OCI-LY1 (cell line): ENCODE measurements at regions not wholly inside any gene's neighbourhood (a gene's known extent, or its start where the extent isn't known, plus 50 kb on each side); places are given as distances from the start of the nearest gene placed in this dataset.

ENCODE experiments used
- H2AFZ ChIP-seq: fragments of 200-600 bp; sonication (generic), shearing (Covaris generic); 2 replicates; pipeline ENCODE4 v1.6.0; 2014; ENCODE audit warnings: antibody characterized with exemption, mild to moderate bottlenecking, low read length
- H3F3A ChIP-seq: fragments of 200-600 bp; sonication (generic), shearing (Covaris generic); 2 replicates; pipeline ENCODE4 v1.6.0; 2014; ENCODE audit warnings: mild to moderate bottlenecking, antibody characterized with exemption, low read length, moderate library complexity; ENCODE audit not compliant: insufficient read depth
- H3K27ac ChIP-seq: fragments of 200-600 bp; sonication (generic); 2 replicates; pipeline ENCODE4 v1.5.1; 2014; ENCODE audit warnings: low read length, mixed run types, mild to moderate bottlenecking, low read depth; ENCODE audit not compliant: poor library complexity, severe bottlenecking
- H3K27me3 ChIP-seq: fragments of 200-600 bp; sonication (generic); 2 replicates; pipeline ENCODE4 v1.6.0; 2014; ENCODE audit warnings: antibody characterized with exemption, mild to moderate bottlenecking, low read length, moderate library complexity; ENCODE audit not compliant: insufficient read depth
- H3K36me3 ChIP-seq: fragments of 200-600 bp; sonication (generic); 2 replicates; pipeline ENCODE4 v1.6.1; 2014; ENCODE audit warnings: mild to moderate bottlenecking, antibody characterized with exemption, low read length, moderate library complexity, mixed read lengths; ENCODE audit not compliant: insufficient read depth
- H3K4me1 ChIP-seq: fragments of 200-600 bp; sonication (generic); 2 replicates; pipeline ENCODE4 v1.5.1; 2014; ENCODE audit warnings: mild to moderate bottlenecking, low read length, moderate library complexity; ENCODE audit not compliant: insufficient read depth, severe bottlenecking
- H3K4me2 ChIP-seq: fragments of 200-600 bp; sonication (generic), shearing (Covaris generic); 2 replicates; pipeline ENCODE4 v1.6.1; 2014; ENCODE audit warnings: low read length
- H3K4me3 ChIP-seq: fragments of 200-600 bp; sonication (generic); 2 replicates; pipeline ENCODE4 v1.5.1; 2014; ENCODE audit warnings: low read length, low read depth, mild to moderate bottlenecking, mixed read lengths; ENCODE audit not compliant: poor library complexity, severe bottlenecking
- H3K79me2 ChIP-seq: fragments of 200-600 bp; shearing (Covaris generic); 2 replicates; pipeline ENCODE4 v1.6.1; 2016; ENCODE audit warnings: mixed run types, low read length, mixed read lengths; ENCODE audit not compliant: insufficient read depth
- H3K9ac ChIP-seq: fragments of 200-600 bp; sonication (generic), shearing (Covaris generic); 2 replicates; pipeline ENCODE4 v1.6.1; 2014; ENCODE audit warnings: mild to moderate bottlenecking, low read length, mixed read lengths
- H3K9me2 ChIP-seq: fragments of 200-600 bp; sonication (generic), shearing (Covaris generic); 2 replicates; pipeline ENCODE4 v1.6.1; 2014; ENCODE audit warnings: low read depth, mild to moderate bottlenecking, low read length, mixed read lengths
- H3K9me3 ChIP-seq: fragments of 200-600 bp; shearing (Covaris generic); 2 replicates; pipeline ENCODE4 v1.6.1; 2014; ENCODE audit warnings: low read length, mixed read lengths
- H4K20me1 ChIP-seq: fragments of 200-600 bp; sonication (generic), shearing (Covaris generic); 2 replicates; pipeline ENCODE4 v1.6.0; 2016; ENCODE audit warnings: mild to moderate bottlenecking, low read length; ENCODE audit not compliant: insufficient read depth
- EZH2 ChIP-seq: fragments of 200-600 bp; sonication (generic), shearing (Covaris generic); IDR thresholded peaks from 2 replicates; pipeline ENCODE4 v1.8.0; 2017; ENCODE audit warnings: borderline replicate concordance, mixed run types, mild to moderate bottlenecking, antibody characterized with exemption, low read length, moderate library complexity, mixed read lengths
- TF ChIP-seq, protein P1 (sequence below): fragments of 200-600 bp; sonication (generic), shearing (Covaris generic); IDR thresholded peaks from 2 replicates; pipeline ENCODE4 v1.5.1; 2017; ENCODE audit warnings: mild to moderate bottlenecking, antibody characterized with exemption, low read length, moderate library complexity, mixed read lengths

DNA sequence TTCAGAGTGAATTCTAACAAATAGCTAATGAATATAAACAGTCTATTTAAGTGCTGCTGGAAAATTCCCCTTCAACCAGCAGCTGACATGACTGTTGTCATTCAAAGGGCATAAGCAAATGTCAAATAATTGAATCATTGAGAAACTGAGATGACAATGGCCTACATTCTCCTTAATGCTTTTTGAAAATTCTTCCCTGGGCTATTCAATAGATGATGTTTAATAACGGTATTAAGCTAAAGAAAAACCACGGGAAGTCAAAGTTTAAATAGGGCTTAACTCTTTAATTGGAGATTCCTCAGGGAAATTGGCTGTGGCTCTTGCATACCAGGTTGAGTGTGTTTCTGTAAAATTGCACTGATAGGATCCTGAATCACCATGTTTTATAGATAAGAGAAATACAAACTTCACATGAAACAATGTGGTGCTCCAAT, 77.0 kb downstream of the ARL4A start:
- no peak overlapping the region for H2AFZ ChIP-seq
- H3K9me2 ChIP-seq, result no peaks in the 10 kb centered on the region

DNA sequence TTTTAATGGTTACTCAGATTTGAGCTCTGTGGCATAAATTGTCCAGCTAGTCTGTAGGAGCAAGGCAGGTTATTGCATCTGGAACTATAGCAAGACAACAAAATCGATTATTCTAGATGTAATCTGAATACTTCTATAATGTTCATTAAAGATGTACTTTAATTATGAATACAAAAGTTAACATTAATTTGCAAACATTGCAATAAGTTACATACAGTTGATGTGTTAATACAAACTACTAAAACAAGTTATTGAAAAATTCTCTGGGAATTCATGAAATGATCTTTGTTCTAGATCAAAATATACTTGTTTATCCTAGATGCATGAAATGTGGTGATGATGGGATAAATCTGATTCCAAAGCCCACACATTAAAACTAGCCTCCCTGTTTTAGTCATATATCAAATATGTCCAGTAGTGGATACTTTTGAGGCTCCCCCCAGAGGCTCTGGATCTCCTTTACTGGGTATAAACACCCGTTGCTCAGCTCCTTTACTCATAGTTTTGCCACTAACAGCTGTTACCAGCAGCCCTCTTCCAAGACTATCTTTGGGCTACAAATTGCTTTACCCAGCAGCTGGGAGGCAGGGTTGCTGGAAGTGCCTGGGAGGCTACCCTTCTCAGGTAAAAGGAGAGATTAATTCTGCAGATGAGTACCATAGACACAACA, 78.1 kb downstream of the ARL4A start:
- Histone ChIP-seq H3F3A (no peaks in the 10 kb centered on the region), H3K9me2 (no peaks in the 10 kb centered on the region), H2AFZ (no peak overlapping the region), H3K4me2 (no peak overlapping the region), H3K9ac (no peak overlapping the region), H3K36me3 (no peaks in the 10 kb centered on the region), H3K79me2 (no peaks in the 10 kb centered on the region), H3K4me1 (no peaks in the 10 kb centered on the region), H3K4me3 (no peak overlapping the region), H3K27me3 (no peaks in the 10 kb centered on the region), H3K27ac (no peak overlapping the region), H4K20me1 (no peaks in the 10 kb centered on the region), H3K9me3 (no peaks in the 10 kb centered on the region)
- no peak for TF ChIP-seq EZH2
- TF ChIP-seq, protein P1, sequence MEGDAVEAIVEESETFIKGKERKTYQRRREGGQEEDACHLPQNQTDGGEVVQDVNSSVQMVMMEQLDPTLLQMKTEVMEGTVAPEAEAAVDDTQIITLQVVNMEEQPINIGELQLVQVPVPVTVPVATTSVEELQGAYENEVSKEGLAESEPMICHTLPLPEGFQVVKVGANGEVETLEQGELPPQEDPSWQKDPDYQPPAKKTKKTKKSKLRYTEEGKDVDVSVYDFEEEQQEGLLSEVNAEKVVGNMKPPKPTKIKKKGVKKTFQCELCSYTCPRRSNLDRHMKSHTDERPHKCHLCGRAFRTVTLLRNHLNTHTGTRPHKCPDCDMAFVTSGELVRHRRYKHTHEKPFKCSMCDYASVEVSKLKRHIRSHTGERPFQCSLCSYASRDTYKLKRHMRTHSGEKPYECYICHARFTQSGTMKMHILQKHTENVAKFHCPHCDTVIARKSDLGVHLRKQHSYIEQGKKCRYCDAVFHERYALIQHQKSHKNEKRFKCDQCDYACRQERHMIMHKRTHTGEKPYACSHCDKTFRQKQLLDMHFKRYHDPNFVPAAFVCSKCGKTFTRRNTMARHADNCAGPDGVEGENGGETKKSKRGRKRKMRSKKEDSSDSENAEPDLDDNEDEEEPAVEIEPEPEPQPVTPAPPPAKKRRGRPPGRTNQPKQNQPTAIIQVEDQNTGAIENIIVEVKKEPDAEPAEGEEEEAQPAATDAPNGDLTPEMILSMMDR, result no peak

More for the DNA sequence above, 77.0 kb downstream of the ARL4A start:
- H3K9ac ChIP-seq, result no peak overlapping the region
- no peaks in the 10 kb centered on the region for H3K4me1 ChIP-seq
- no peaks in the 10 kb centered on the region for H4K20me1 ChIP-seq
- no peak overlapping the region for H3K27ac ChIP-seq
- no peak overlapping the region for H3K4me2 ChIP-seq
- H3K36me3 ChIP-seq, result no peaks in the 10 kb centered on the region
- no peaks in the 10 kb centered on the region for H3K79me2 ChIP-seq
- TF ChIP-seq EZH2, result no peak
- TF ChIP-seq, protein P1, result no peak
- H3F3A ChIP-seq, result no peaks in the 10 kb centered on the region
- H3K27me3 ChIP-seq, result no peaks in the 10 kb centered on the region
- no peak overlapping the region for H3K4me3 ChIP-seq
- H3K9me3 ChIP-seq, result no peaks in the 10 kb centered on the region

DNA sequence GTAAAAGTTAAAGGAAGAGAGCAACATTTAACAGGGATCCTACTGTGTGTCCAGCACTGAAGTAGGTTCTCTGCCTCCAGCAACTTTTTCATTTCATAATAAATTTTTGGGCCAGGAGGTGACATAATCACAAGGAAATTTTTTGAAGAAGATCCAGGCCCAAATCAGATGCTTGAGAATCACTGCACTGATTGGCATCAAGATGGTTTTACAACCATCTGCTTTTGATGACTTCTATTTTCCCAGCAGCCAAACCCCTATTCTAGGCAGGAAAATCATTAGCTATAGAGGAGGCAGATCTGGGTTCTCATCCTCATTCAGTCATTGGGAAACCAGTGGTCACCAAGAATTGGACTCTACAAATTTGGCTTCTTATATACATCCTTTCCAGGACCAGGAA, 79.0 kb downstream of the ARL4A start:
- Histone ChIP-seq H4K20me1 (no peaks in the 10 kb centered on the region), H3K9me3 (no peaks in the 10 kb centered on the region), H3K27me3 (no peaks in the 10 kb centered on the region), H3K9me2 (no peaks in the 10 kb centered on the region), H3K9ac (no peak overlapping the region), H3K36me3 (no peaks in the 10 kb centered on the region), H3K4me3 (no peak overlapping the region), H3K4me1 (no peaks in the 10 kb centered on the region), H3K4me2 (no peak overlapping the region), H2AFZ (no peak overlapping the region), H3K79me2 (no peaks in the 10 kb centered on the region), H3K27ac (no peak overlapping the region), H3F3A (no peaks in the 10 kb centered on the region)
- TF ChIP-seq, protein P1, result no peak
- TF ChIP-seq EZH2, result no peak
